ENCODE measurements at regions not wholly inside any gene's neighbourhood (a gene's known extent, or its start where the extent isn't known, plus 50 kb on each side); places are given as distances from the start of the nearest gene placed in this dataset.

DNA sequence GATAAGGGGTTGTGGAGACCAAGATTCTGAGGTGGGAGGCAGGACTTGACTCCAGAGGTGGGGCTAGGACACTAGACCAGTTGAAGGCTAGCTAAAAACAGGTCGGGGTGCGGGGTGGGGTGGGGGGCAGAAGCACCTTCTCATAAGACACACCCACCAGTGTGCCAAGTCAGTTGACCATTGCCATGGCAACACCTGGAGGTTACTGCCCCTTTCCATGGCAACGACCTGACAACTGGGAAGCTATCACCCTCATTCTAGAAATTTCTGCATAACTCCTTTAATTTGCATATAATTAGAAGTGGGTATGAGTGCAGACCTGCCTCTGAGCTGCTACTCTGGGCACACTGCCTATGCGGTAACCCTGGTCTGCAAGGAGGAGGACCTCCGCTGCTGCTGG is 53.9 kb upstream of the ALOX12 start:
- DNase-seq = no peak

DNA sequence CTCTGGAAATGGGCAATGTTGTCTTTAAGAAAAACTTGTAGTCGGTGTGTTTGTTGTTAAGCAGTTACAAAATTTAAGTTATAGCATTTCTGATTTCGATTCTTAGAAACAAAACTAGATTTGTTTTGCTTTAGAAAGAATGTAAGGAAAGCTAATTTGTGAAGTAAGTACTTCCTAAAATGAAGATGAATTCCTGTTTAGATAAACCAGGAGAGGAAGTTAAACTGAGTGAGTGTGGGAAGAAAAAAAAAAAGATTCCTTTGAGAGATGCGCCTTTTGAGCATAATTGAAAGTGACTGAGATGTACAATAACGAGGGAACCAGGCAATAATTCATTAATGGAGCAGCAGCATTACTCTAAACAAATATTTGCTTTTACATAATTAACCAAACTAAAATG is 52.4 kb upstream of the ALOX12 start:
- peak; percentile 37 for DNase-seq

All from MV-4-11 (cell line).